ENCODE measurements at regions not wholly inside any gene's neighbourhood (a gene's known extent, or its start where the extent isn't known, plus 50 kb on each side); places are given as distances from the start of the nearest gene placed in this dataset.

DNA sequence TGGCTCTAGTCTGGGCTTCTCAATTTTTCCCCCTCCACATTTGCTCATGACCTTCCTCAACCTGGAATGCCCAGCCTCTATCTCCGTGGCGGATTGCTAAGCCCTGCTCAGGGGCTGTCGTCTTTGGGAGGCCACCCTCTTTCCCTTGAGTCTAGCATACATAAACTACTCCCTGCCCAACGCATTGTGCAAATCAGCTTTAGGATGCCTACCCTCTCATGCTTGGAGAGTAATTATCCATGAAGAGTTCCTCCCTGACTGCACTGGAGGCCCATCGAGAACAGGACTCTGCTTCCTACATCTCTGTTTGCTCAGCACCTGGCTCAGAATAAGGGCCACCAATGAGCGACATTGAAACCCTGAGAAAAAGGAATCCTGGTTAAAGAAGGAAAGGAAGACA, 53.7 kb upstream of the NPAS2 start:
- DNase-seq: no peak

- no peak for DNase-seq
Measured at GRCh38 chr2:100766806-100767205, 53.1 kb upstream of the NPAS2 start.

GRCh38 chr2:100767224-100767653, 52.7 kb upstream of the NPAS2 start:
- no peak for DNase-seq

- DNase-seq: no peak
Measured at GRCh38 chr2:100767810-100768806, 51.8 kb upstream of the NPAS2 start.
